ENCODE measurements at regions not wholly inside any gene's neighbourhood (a gene's known extent, or its start where the extent isn't known, plus 50 kb on each side); places are given as distances from the start of the nearest gene placed in this dataset.

- intact Hi-C loops (cut with micrococcal nuclease; ENCODE audit: unreplicated experiment) (no loop called here), in situ Hi-C loops (cut with MboI) (no loop called here)
- no TSS peak for BruUV-seq (replicated peaks)
- ATAC-seq (no peak), FAIRE-seq (no peak), DNase-seq (ENCODE audit: low read depth, low spot score) (no peak)
- H3K27me3 ChIP-seq (replicated peaks in 1 of 2; ENCODE audit: control insufficient read depth in 2 of 2, insufficient read depth in 2 of 2, low read length in 1 of 2), result no peaks in the 10 kb centered on the region
- no peak overlapping the region for H3K4me2 ChIP-seq (ENCODE audit: control insufficient read depth, insufficient read depth)
- no peak overlapping the region for H3K27ac ChIP-seq (ENCODE audit: control insufficient read depth, insufficient read depth)
- ChIA-PET CTCF (no interaction called here), POLR2A (no interaction called here), SMC1A (ENCODE audit: uncharacterized antibody, unreplicated experiment) (no interaction called here), RAD21 (ENCODE audit: unreplicated experiment) (no interaction called here)
- no peaks in the 10 kb centered on the region for H4K20me1 ChIP-seq (ENCODE audit: control insufficient read depth, insufficient read depth)
- no peaks in the 10 kb centered on the region for H3K79me2 ChIP-seq (ENCODE audit: control insufficient read depth, insufficient read depth, low read length)
- no peaks in the 10 kb centered on the region for H3K36me3 ChIP-seq (ENCODE audit: control insufficient read depth in 2 of 2, insufficient read depth in 2 of 2, low read length in 1 of 2)
- H2AFZ ChIP-seq (ENCODE audit: control insufficient read depth, low read depth, low read length), result no peak overlapping the region
- TF ChIP-seq POLR2AphosphoS2 (IDR thresholded peaks at IDR 0.05; ENCODE audit: low read depth, low read length) (no peak), USF1 (IDR thresholded peaks at IDR 0.05; ENCODE audit: borderline replicate concordance, extremely low read length, insufficient read depth, low read depth, low read length) (no peak), ATF3 (IDR thresholded peaks at IDR 0.05; ENCODE audit: borderline replicate concordance, extremely low read depth, low read depth, low read length) (no peak), ATF7 (IDR thresholded peaks at IDR 0.05; ENCODE audit: low read depth) (no peak), ZNF24 (IDR thresholded peaks at IDR 0.05) (no peak), EGR1 (IDR thresholded peaks at IDR 0.05; ENCODE audit: borderline replicate concordance in 1 of 2, low read depth in 2 of 2, low read length in 2 of 2) (no peak), MXI1 (IDR thresholded peaks at IDR 0.05; ENCODE audit: low read depth, low read length) (no peak), ATF2 (IDR thresholded peaks at IDR 0.05; ENCODE audit: low read length) (no peak), SKIL (IDR thresholded peaks at IDR 0.05; ENCODE audit: low read depth, poor library complexity, severe bottlenecking) (no peak), POLR2A (IDR thresholded peaks at IDR 0.05; ENCODE audit: low read depth, low read length) (no peak), RAD21 (IDR thresholded peaks at IDR 0.05; ENCODE audit: insufficient read depth, low read depth, low read length) (no peak), IKZF2 (IDR thresholded peaks at IDR 0.05) (no peak), BCLAF1 (IDR thresholded peaks at IDR 0.05) (no peak), TCF7 (IDR thresholded peaks at IDR 0.05; ENCODE audit: borderline replicate concordance) (no peak), ETV6 (conservative IDR thresholded peaks at IDR 0.05 in 1 of 2, IDR thresholded peaks at IDR 0.05 in 1 of 2; ENCODE audit: borderline replicate concordance in 1 of 2, low read depth in 1 of 2) (no peak), GATAD2B (conservative IDR thresholded peaks at IDR 0.05; ENCODE audit: low read depth) (no peak)
- H3K9ac ChIP-seq (ENCODE audit: control insufficient read depth, insufficient read depth, low read length), result no peak overlapping the region
- H3K4me3 ChIP-seq, result no peak overlapping the region
- H3K9me3 ChIP-seq (replicated peaks; ENCODE audit: control insufficient read depth, insufficient read depth, low read length), result no peaks in the 10 kb centered on the region
- no peaks in the 10 kb centered on the region for H3K4me1 ChIP-seq (ENCODE audit: control insufficient read depth, insufficient read depth, low read length)
Measured at GRCh38 chr18:40917056-40917455, 1038.0 kb upstream of the PIK3C3 start.

Data from GM12878 (cell line).